DOHH2 (cell line): ENCODE measurements at regions not wholly inside any gene's neighbourhood (a gene's known extent, or its start where the extent isn't known, plus 50 kb on each side); places are given as distances from the start of the nearest gene placed in this dataset.

ENCODE experiments used
- EZH2phosphoT487 ChIP-seq: fragments of 200-600 bp; sonication (generic); IDR thresholded peaks from 2 replicates; pipeline ENCODE4 v1.6.1; 2017; ENCODE audit warnings: borderline replicate concordance, mild to moderate bottlenecking, antibody characterized with exemption, low read length, moderate library complexity, mixed read lengths
- TF ChIP-seq, protein P1 (sequence below): fragments of 200-600 bp; sonication (generic); IDR thresholded peaks from one replicate; pipeline ENCODE4 v1.5.1; 2014; ENCODE audit warnings: antibody characterized with exemption, mild to moderate bottlenecking, low read depth, low read length; ENCODE audit not compliant: poor library complexity, severe bottlenecking

DNA sequence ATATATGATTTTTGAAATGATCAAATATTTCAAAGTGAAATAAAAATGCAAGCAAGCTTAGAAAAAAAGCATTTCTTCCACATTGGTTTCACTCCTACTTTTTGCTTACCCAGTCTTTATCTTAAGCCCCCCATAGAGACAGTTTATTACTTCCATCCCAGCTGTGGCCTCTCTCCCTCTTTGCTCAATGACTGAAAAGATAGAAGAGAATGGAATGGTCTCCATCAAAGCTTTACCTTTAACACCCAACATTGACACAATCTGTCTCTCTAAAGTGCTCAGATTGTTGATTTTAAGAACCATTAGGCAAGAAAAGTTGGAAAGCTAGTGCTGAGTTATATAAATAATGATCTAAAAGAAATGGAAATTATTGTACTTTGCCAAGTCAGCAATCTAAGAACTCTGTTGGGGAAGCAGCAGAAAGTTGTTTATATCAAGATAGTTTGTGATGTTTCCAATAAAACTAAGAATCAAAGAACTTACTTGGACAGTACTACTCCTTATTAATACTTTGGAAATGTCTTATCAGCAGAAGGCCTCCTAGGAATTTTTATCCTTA lies 277.5 kb upstream of the NREP start:
- TF ChIP-seq, protein P1, sequence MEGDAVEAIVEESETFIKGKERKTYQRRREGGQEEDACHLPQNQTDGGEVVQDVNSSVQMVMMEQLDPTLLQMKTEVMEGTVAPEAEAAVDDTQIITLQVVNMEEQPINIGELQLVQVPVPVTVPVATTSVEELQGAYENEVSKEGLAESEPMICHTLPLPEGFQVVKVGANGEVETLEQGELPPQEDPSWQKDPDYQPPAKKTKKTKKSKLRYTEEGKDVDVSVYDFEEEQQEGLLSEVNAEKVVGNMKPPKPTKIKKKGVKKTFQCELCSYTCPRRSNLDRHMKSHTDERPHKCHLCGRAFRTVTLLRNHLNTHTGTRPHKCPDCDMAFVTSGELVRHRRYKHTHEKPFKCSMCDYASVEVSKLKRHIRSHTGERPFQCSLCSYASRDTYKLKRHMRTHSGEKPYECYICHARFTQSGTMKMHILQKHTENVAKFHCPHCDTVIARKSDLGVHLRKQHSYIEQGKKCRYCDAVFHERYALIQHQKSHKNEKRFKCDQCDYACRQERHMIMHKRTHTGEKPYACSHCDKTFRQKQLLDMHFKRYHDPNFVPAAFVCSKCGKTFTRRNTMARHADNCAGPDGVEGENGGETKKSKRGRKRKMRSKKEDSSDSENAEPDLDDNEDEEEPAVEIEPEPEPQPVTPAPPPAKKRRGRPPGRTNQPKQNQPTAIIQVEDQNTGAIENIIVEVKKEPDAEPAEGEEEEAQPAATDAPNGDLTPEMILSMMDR, result no peak
- no peak for TF ChIP-seq EZH2phosphoT487
